ENCODE measurements at regions not wholly inside any gene's neighbourhood (a gene's known extent, or its start where the extent isn't known, plus 50 kb on each side); places are given as distances from the start of the nearest gene placed in this dataset.

DNA sequence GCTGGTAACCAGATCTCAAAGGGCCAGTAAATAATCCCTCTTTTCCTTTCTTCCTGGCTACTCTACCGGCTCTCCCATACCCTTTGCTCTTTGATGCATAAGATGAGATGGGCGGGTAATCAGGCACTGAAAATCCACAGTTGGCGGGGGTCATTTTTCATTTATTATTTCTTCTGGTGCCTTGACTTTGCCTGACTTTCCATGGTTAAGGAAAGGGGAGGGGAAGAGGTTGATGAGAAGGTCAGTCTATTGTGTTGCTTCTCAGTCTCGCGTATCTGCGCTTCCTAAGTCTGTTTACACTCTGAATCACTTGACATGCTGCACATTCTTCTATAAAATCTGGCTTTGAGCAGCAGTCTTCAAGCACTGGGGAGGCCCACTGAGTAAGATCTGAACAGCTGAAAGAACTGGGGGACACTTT is 121.1 kb upstream of the HDGFL1 start:
- DNase-seq (ENCODE audit: low read depth): peak; percentile 45
- H3K4me3 ChIP-seq (ENCODE audit: low read depth, low read length): no peak overlapping the region
- TF ChIP-seq, protein P1, sequence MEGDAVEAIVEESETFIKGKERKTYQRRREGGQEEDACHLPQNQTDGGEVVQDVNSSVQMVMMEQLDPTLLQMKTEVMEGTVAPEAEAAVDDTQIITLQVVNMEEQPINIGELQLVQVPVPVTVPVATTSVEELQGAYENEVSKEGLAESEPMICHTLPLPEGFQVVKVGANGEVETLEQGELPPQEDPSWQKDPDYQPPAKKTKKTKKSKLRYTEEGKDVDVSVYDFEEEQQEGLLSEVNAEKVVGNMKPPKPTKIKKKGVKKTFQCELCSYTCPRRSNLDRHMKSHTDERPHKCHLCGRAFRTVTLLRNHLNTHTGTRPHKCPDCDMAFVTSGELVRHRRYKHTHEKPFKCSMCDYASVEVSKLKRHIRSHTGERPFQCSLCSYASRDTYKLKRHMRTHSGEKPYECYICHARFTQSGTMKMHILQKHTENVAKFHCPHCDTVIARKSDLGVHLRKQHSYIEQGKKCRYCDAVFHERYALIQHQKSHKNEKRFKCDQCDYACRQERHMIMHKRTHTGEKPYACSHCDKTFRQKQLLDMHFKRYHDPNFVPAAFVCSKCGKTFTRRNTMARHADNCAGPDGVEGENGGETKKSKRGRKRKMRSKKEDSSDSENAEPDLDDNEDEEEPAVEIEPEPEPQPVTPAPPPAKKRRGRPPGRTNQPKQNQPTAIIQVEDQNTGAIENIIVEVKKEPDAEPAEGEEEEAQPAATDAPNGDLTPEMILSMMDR (IDR thresholded peaks at IDR 0.05; ENCODE audit: insufficient read depth, low read depth, low read length): no peak

DNA sequence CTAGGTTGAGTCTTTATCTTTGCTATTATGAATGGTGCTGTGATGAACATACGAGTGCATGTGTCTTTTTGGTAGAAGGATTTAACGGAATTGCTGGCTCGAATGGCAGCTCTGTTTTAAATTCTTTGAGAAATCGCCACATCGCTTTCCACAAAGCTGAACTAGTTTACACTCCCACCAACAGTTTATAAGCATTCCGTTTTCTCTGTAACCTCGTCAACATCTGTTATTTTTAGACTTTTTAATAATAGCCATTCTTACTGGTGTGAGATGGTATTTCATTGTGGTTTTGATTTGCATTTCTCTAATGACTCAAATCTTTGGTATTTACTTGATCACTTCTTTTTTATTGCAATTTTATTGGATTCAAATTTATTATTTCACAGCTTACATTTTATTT is 117.4 kb upstream of the HDGFL1 start:
- TF ChIP-seq, protein P1 (IDR thresholded peaks at IDR 0.05; ENCODE audit: insufficient read depth, low read depth, low read length): no peak
- H3K4me3 ChIP-seq (ENCODE audit: low read depth, low read length): no peak overlapping the region
- DNase-seq (ENCODE audit: low read depth): no peak

DNA sequence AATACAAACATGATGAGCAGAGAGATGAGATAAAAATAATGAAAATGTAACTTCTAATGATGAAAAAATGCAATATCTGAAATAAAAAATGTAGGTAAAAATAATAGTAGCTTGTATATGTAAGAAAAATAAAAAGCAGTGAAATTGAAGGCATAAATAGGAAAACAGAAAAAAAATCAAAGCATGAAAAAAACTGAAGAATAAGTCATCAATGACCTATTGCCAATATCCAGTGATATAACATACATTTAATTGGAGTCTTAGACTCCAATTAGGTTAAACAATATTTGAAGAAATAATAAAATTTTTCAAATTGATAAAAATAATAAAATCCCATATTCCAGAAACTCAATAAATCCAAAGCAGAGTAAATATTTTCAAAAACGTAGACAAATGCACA is 114.0 kb upstream of the HDGFL1 start:
- DNase-seq (ENCODE audit: low read depth): no peak
- TF ChIP-seq, protein P1 (IDR thresholded peaks at IDR 0.05; ENCODE audit: insufficient read depth, low read depth, low read length): no peak
- no peak overlapping the region for H3K4me3 ChIP-seq (ENCODE audit: low read depth, low read length)

DNA sequence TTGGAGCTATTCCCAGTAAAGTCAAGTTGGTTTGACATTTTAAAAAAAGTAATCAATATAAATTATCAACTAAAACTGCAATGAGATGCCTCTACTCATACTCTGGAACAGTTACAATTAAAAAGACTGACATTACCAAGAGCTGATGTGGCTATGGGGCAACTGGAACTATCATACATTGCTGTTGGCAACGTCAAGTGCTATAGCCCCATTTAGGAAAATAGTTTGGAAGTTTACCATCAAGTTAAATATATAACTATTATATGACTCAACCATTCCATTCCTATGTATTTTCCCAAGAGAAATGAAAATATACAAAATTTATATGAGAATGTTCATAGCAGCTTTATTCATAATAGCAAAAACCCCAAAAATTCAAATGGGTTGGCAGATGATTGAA is 111.4 kb upstream of the HDGFL1 start:
- TF ChIP-seq, protein P1 (IDR thresholded peaks at IDR 0.05; ENCODE audit: insufficient read depth, low read depth, low read length): no peak
- DNase-seq (ENCODE audit: low read depth): no peak
- H3K4me3 ChIP-seq (ENCODE audit: low read depth, low read length): no peak overlapping the region

DNA sequence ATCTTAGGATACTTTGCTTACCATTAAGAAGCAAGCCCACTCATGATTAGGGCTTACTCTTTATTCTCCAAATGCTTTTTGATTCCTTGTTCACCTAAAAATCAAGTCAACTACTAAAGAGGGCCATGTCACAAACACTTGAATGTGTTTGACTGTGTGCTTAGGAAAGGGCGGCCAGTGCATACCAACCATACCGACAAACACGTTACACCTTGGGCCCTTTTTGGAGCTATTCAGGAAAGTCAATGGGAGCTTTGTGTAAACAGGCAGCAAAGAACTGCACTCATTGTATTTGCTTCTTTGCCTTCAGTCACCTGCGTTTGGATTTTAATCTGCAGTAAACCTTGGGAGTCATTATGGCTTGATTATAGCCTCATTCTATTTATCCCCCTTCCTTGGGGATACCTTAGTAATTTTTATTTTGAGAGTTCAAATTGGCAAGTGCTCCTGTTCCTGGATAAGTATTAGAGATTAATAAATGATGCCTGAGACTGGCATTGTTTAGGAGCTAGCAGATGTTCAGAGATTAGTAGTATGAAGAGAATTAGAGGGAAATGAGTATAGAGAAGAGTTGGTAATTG is 102.6 kb upstream of the HDGFL1 start:
- DNase-seq (ENCODE audit: low read depth): no peak
- TF ChIP-seq, protein P1 (IDR thresholded peaks at IDR 0.05; ENCODE audit: insufficient read depth, low read depth, low read length): no peak
- no peak overlapping the region for H3K4me3 ChIP-seq (ENCODE audit: low read depth, low read length)

DNA sequence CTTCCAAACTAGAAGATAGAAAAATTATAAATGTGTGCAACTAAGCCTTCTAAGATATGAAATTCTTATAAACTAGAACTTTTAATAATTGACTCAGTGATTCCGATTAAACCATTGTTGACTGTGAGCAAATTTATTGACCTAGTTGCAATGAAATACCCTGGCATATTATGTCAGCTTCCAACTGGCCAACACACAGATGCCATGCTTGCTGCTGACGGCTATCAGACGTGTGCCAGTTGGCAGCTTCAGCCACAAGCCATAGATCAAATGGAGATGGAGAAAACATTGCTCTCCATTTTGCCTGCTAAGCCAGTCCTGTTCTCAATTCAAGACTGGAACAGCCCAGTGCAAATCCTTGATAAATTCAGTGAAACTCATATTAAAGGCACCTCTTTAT is 101.7 kb upstream of the HDGFL1 start:
- DNase-seq (ENCODE audit: low read depth): no peak
- TF ChIP-seq, protein P1 (IDR thresholded peaks at IDR 0.05; ENCODE audit: insufficient read depth, low read depth, low read length): no peak

More for the DNA sequence above, 101.7 kb upstream of the HDGFL1 start:
- no peak overlapping the region for H3K4me3 ChIP-seq (ENCODE audit: low read depth, low read length)

Data from fibroblast of villous mesenchyme (primary cell).